ENCODE measurements at regions not wholly inside any gene's neighbourhood (a gene's known extent, or its start where the extent isn't known, plus 50 kb on each side); places are given as distances from the start of the nearest gene placed in this dataset.
"Not testable (repeated sequence)": the region's sequence is repeated elsewhere in the genome, so short reads cannot be mapped to it uniquely, and the experiment has no call there.

- no peaks in the 10 kb centered on the region; the same call in 1 of the 2 replicates for H3K9me2 ChIP-seq (replicated peaks; ENCODE audit: control insufficient read depth, low read length)
- no peaks in the 10 kb centered on the region for H3K9me3 ChIP-seq (ENCODE audit: control insufficient read depth, insufficient read depth, low read length)
- H3K4me2 ChIP-seq (ENCODE audit: low read length), result no peak overlapping the region
- H3K79me2 ChIP-seq (ENCODE audit: control insufficient read depth, low read length), result no peaks in the 10 kb centered on the region
- no peaks in the 10 kb centered on the region for H3K27me3 ChIP-seq (ENCODE audit: control insufficient read depth, low read length)
- no peaks in the 10 kb centered on the region for H3F3A ChIP-seq (ENCODE audit: control insufficient read depth, insufficient read depth)
- H4K20me1 ChIP-seq (ENCODE audit: control insufficient read depth, insufficient read depth, low read depth, low read length), result no peaks in the 10 kb centered on the region
- no peaks in the 10 kb centered on the region for H3K36me3 ChIP-seq (ENCODE audit: control insufficient read depth, low read length)
- H3K4me3 ChIP-seq (ENCODE audit: low read length), result no peak overlapping the region
- H3K4me1 ChIP-seq (ENCODE audit: control insufficient read depth, low read length), result no peaks in the 10 kb centered on the region
- no peak overlapping the region for H3K27ac ChIP-seq (ENCODE audit: low read depth, low read length)
- TF ChIP-seq CTCF (IDR thresholded peaks at IDR 0.05; ENCODE audit: low read depth, low read length, poor library complexity, severe bottlenecking) (no peak), EZH2phosphoT487 (IDR thresholded peaks at IDR 0.05; ENCODE audit: borderline replicate concordance, low read length) (no peak)
Observed at GRCh38 chr16:19959736-19960135, 75.1 kb upstream of the GPRC5B start.

GRCh38 chr16:19955896-19956295, 71.2 kb upstream of the GPRC5B start:
- not testable (repeated sequence) for H4K20me1 ChIP-seq (ENCODE audit: control insufficient read depth, insufficient read depth, low read depth, low read length); H3K36me3 ChIP-seq (ENCODE audit: control insufficient read depth, low read length); H3F3A ChIP-seq (ENCODE audit: control insufficient read depth, insufficient read depth); H3K9me3 ChIP-seq (ENCODE audit: control insufficient read depth, insufficient read depth, low read length); H3K4me3 ChIP-seq (ENCODE audit: low read length); H3K27me3 ChIP-seq (ENCODE audit: control insufficient read depth, low read length); H3K9me2 ChIP-seq (replicated peaks; ENCODE audit: control insufficient read depth, low read length); H3K27ac ChIP-seq (ENCODE audit: low read depth, low read length); H3K4me1 ChIP-seq (ENCODE audit: control insufficient read depth, low read length); H3K79me2 ChIP-seq (ENCODE audit: control insufficient read depth, low read length); H3K4me2 ChIP-seq (ENCODE audit: low read length)

- H3K4me1 ChIP-seq (ENCODE audit: control insufficient read depth, low read length); H3K27ac ChIP-seq (ENCODE audit: low read depth, low read length); H3K79me2 ChIP-seq (ENCODE audit: control insufficient read depth, low read length); H3F3A ChIP-seq (ENCODE audit: control insufficient read depth, insufficient read depth); H3K9me3 ChIP-seq (ENCODE audit: control insufficient read depth, insufficient read depth, low read length); H4K20me1 ChIP-seq (ENCODE audit: control insufficient read depth, insufficient read depth, low read depth, low read length); H3K9me2 ChIP-seq (replicated peaks; ENCODE audit: control insufficient read depth, low read length); H3K36me3 ChIP-seq (ENCODE audit: control insufficient read depth, low read length); H3K4me3 ChIP-seq (ENCODE audit: low read length); H3K27me3 ChIP-seq (ENCODE audit: control insufficient read depth, low read length); H3K4me2 ChIP-seq (ENCODE audit: low read length): not testable (repeated sequence)
Observed at GRCh38 chr16:19955084-19955483, 70.4 kb upstream of the GPRC5B start.

- Histone ChIP-seq H4K20me1 (ENCODE audit: control insufficient read depth, insufficient read depth, low read depth, low read length) (no peaks in the 10 kb centered on the region), H3K9me2 (replicated peaks; ENCODE audit: control insufficient read depth, low read length) (no peaks in the 10 kb centered on the region), H3K79me2 (ENCODE audit: control insufficient read depth, low read length) (no peaks in the 10 kb centered on the region), H3K4me3 (ENCODE audit: low read length) (no peak overlapping the region), H3K36me3 (ENCODE audit: control insufficient read depth, low read length) (no peaks in the 10 kb centered on the region), H3F3A (ENCODE audit: control insufficient read depth, insufficient read depth) (no peaks in the 10 kb centered on the region), H3K27me3 (ENCODE audit: control insufficient read depth, low read length) (no peaks in the 10 kb centered on the region), H3K27ac (ENCODE audit: low read depth, low read length) (no peak overlapping the region), H3K9me3 (ENCODE audit: control insufficient read depth, insufficient read depth, low read length) (no peaks in the 10 kb centered on the region), H3K4me2 (ENCODE audit: low read length) (no peak overlapping the region), H3K4me1 (ENCODE audit: control insufficient read depth, low read length) (no peaks in the 10 kb centered on the region)
- TF ChIP-seq EZH2phosphoT487 (IDR thresholded peaks at IDR 0.05; ENCODE audit: borderline replicate concordance, low read length) (no peak), CTCF (IDR thresholded peaks at IDR 0.05; ENCODE audit: low read depth, low read length, poor library complexity, severe bottlenecking) (no peak)
Observed at GRCh38 chr16:19948186-19949104, 63.8 kb upstream of the GPRC5B start.
